ENCODE measurements at regions not wholly inside any gene's neighbourhood (a gene's known extent, or its start where the extent isn't known, plus 50 kb on each side); places are given as distances from the start of the nearest gene placed in this dataset.

DNA sequence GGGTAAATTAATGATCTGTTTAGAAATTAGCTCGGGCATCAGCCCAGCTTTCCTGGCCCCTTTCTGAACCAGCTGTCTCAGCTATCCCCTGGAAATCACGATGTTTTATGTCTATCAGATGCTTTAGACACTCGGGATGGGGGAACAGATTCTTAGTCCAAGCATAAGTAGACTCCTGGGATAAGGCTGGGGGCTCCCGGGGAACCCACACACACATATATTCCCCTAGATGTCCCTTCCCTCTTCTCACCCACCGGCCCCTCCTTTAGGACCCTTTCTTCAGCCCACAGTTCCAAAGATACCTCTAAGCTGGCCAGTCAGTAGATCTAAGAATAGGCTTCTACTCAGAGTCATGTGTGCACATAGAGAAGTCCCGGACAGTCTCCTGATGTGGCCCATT lies 151.5 kb upstream of the COPS8 start:
- TF ChIP-seq, protein P1, sequence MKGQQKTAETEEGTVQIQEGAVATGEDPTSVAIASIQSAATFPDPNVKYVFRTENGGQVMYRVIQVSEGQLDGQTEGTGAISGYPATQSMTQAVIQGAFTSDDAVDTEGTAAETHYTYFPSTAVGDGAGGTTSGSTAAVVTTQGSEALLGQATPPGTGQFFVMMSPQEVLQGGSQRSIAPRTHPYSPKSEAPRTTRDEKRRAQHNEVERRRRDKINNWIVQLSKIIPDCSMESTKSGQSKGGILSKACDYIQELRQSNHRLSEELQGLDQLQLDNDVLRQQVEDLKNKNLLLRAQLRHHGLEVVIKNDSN (IDR thresholded peaks at IDR 0.05): no peak
- TF ChIP-seq TEAD4 (IDR thresholded peaks at IDR 0.05): no peak

Data from Ishikawa (cell line).